AG20443 (cell line): ENCODE measurements at regions not wholly inside any gene's neighbourhood (a gene's known extent, or its start where the extent isn't known, plus 50 kb on each side); places are given as distances from the start of the nearest gene placed in this dataset.

Source experiments
- DNase-seq: peaks from one replicate; pipeline ENCODE4 v3.0.0; 2012; ENCODE audit warnings: low spot score, mixed read lengths

GRCh38 chr4:23741681-23742191 is 148.1 kb downstream of the PPARGC1A start:
- no peak for DNase-seq

GRCh38 chr4:23737571-23737970 is 152.3 kb downstream of the PPARGC1A start:
- no peak for DNase-seq

- DNase-seq: no peak
Measured at GRCh38 chr4:23736466-23736865, 153.4 kb downstream of the PPARGC1A start.

DNA sequence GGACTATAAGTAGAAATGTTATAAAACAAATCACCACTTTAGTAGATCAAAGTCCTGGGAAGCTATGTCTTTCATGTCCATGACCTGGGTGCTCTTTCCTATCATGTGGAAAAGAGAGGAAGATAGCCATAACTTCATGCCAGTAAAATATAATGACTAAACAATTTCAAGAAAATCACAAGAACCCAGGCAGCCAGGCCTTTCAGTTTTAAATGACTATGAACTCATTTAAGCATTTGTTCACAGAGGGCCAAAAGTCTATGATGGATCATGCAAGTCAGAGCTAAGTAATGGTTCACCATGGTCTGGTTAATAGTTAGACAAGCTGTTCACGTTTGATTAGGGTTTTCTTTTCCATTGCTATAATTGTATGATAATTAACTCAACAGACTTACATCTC is 155.8 kb downstream of the PPARGC1A start:
- DNase-seq: no peak

DNA sequence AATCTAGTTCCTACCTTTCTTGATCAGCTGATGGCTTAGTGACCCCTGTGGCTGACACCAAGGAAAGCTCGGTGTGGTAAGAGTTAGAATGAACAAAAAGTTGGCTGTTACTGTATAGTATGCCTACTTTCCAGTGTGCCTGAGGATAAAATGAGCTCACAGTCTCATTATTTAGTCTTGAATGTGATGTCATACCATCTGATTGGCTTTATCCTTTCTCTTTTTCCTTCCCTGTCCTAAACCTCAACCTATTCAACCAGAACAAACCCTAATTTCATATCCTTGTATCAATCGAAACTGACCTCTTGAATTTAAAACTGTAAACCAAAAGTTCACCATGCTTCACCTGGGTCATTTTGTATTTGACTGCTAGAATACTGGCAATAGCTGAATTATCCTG is 156.4 kb downstream of the PPARGC1A start:
- DNase-seq: no peak

DNA sequence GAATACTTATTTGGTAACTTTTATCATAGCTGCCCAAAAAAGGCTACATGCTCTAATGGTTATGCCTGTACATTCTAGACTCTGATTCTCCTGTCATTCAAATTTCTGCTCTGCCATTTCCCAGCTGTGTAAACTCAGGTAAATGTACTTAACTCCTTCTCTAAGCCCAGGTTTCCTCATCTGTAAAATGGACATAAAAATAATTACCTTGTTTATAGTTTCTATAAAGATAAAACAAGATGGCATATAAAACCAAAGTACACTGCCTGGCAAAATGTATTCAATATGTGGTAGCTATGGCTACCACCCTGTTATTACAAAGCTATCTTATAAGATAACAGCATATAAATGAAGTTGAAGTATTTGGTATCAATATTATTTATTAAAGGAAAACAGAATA is 158.8 kb downstream of the PPARGC1A start:
- DNase-seq: no peak

- no peak for DNase-seq
Measured at GRCh38 chr4:23728971-23729370, 160.9 kb downstream of the PPARGC1A start.

- DNase-seq: peak; percentile 83
Measured at GRCh38 chr4:23728393-23728792, 161.5 kb downstream of the PPARGC1A start.

DNA sequence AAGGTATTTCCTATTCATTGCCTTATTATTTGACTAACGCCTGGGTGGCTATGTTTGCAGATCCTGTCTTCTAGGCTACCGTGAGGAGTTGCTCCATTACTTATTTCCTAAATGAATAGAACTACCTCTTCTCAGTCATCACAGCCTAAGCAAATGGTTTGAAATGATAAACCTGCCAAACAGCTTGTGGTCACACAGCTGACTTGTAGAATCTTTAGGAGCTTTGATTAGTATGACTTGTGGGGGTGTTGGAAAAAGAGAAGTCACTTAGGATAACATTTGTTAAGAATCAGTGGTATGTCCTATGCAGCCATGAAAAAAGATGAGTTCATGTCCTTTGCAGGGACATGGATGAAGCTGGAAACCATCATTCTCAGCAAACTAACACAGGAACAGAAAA is 169.3 kb downstream of the PPARGC1A start:
- DNase-seq: no peak

- no peak for DNase-seq
Measured at GRCh38 chr4:23718435-23718834, 171.4 kb downstream of the PPARGC1A start.

GRCh38 chr4:23717528-23718248 is 172.2 kb downstream of the PPARGC1A start:
- peak; percentile 61 for DNase-seq

DNA sequence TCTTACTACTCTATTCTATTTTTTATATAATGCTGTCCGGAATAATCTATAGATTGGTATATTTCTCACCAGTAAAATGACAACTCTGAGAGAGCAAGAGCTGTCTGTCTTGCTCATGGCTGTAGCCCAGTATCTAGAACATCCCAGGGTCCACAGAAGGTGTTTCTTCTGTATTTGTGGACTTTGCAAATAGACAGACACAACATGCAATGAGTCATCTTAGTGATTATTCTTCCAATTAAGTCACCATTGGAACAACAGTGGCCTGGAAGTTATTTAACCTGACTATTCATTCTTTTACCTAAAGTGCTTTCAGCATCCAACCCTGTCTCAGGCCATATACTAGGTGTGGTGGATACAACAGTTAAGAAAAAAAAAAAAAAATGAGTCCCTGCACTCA is 179.5 kb downstream of the PPARGC1A start:
- DNase-seq: no peak

GRCh38 chr4:23707652-23708026 is 182.2 kb downstream of the PPARGC1A start:
- no peak for DNase-seq

GRCh38 chr4:23706972-23707651 is 182.7 kb downstream of the PPARGC1A start:
- DNase-seq: no peak

DNA sequence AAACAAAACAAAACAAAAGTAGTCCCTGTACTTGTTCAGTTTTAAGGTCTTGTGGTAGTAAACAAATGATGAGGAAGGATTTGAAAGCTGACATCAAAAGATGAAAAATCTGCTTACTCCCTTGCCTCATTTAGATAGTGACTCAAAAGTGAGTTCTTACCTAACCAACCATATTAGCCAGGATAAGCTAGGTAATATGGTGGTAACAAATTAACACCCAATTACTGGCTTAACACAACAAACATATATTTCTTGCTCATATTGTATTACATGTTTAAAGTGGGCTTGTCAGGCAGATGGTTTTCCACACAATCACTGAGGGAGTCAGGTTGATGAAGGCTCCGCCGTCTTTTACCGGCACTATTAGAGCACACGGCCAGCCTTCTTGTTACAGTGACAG is 189.7 kb downstream of the PPARGC1A start:
- no peak for DNase-seq

- no peak for DNase-seq
Measured at GRCh38 chr4:23697722-23698121, 192.1 kb downstream of the PPARGC1A start.

DNA sequence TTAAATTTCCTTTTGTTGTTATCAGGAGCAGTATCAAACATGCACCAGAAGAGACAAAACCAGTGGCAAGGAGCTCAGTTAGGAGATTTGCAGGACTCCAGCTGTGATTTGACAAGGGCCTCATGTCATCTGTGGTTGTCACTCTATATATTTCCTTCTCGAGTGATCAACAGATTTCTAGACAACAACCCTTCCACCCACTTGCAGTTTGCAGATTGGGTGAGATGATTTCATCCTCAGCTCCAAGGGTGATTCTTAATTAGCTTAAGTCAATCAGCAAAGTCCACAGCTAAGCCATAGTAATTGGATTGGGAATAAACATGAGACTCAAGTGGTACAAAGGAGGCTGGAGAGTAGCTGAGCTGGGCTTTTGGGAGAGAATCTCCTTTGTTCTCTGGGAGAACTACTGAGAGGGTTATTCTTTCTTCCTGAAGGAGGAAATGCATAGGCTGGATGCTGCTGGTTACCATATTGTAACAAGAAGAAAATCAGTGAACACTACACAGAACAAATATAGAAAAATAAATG is 192.8 kb downstream of the PPARGC1A start:
- no peak for DNase-seq

GRCh38 chr4:23686169-23686897 is 203.5 kb downstream of the PPARGC1A start:
- DNase-seq: no peak

DNA sequence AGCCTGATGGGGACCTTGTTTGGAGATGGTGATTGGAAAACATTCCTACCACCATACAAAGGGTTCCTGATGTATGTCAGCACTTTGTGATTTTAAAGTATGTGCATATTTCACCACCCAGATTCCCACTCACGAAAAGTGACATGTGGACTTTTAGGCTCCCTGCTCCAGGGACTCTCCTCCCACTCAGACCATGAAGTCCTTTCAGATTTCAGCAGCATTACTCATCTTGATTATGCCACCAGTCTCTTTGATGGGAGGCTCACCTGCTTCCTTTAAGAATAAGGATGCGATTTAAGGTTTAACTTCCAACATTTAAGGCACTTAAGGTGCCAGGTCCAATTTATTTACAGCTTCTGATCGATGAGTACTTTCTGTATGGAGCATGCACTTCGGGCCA is 204.4 kb downstream of the PPARGC1A start:
- DNase-seq: no peak

GRCh38 chr4:23680671-23681518 is 209.0 kb downstream of the PPARGC1A start:
- peak; percentile 30 for DNase-seq

DNA sequence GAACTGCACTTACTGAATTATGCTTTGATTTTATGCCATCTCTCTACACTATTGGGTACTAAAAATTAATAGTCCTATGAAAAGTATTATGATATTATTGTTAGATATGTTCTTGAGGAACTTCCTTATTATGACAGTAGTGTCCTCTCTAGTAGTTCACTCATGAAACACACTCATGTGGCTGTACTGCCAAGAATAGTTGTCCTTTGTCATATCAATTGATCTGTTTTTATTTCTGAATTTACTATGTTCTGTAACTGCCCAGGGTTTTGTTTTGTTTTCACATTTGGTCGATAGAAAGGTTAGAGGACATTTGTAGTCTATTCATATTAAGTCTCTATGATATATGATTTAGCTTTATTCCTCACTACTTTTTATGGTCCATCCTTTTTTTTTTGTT is 215.2 kb downstream of the PPARGC1A start:
- DNase-seq: no peak

- DNase-seq: no peak
Measured at GRCh38 chr4:23667659-23668058, 222.2 kb downstream of the PPARGC1A start.
